ENCODE measurements at regions not wholly inside any gene's neighbourhood (a gene's known extent, or its start where the extent isn't known, plus 50 kb on each side); places are given as distances from the start of the nearest gene placed in this dataset.

DNA sequence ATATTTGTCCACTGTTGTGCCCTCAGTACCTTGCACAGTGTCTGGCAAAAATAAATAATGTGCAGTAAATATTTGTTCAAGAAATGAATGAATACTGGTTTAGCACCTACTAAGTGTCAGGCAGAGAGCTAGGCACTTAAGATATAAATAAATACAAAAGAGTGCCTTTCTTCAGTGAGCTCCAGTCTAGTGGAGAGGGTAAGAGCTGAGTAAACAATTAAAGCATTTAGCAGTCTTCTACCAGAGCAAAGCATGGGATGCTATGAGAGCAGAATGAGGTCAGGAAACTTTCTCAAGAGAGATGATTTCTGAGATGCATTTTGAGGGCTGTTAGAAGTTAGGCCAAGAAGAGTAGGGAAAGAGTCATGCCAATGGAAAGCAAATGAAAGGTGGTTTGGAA, 314.7 kb downstream of the DSC3 start:
- no peak for DNase-seq (ENCODE audit: low read depth in 1 of 2, low spot score in 1 of 2)
- TF ChIP-seq, protein P1, sequence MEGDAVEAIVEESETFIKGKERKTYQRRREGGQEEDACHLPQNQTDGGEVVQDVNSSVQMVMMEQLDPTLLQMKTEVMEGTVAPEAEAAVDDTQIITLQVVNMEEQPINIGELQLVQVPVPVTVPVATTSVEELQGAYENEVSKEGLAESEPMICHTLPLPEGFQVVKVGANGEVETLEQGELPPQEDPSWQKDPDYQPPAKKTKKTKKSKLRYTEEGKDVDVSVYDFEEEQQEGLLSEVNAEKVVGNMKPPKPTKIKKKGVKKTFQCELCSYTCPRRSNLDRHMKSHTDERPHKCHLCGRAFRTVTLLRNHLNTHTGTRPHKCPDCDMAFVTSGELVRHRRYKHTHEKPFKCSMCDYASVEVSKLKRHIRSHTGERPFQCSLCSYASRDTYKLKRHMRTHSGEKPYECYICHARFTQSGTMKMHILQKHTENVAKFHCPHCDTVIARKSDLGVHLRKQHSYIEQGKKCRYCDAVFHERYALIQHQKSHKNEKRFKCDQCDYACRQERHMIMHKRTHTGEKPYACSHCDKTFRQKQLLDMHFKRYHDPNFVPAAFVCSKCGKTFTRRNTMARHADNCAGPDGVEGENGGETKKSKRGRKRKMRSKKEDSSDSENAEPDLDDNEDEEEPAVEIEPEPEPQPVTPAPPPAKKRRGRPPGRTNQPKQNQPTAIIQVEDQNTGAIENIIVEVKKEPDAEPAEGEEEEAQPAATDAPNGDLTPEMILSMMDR (IDR thresholded peaks at IDR 0.05; ENCODE audit: insufficient read depth, low read length): no peak
- TF ChIP-seq GABPA (IDR thresholded peaks at IDR 0.05; ENCODE audit: low read depth) (no peak), SPI1 (IDR thresholded peaks at IDR 0.05; ENCODE audit: borderline replicate concordance, low read depth) (no peak), POLR2AphosphoS5 (IDR thresholded peaks at IDR 0.05; ENCODE audit: low read depth) (no peak)
- TF ChIP-seq, protein P2, sequence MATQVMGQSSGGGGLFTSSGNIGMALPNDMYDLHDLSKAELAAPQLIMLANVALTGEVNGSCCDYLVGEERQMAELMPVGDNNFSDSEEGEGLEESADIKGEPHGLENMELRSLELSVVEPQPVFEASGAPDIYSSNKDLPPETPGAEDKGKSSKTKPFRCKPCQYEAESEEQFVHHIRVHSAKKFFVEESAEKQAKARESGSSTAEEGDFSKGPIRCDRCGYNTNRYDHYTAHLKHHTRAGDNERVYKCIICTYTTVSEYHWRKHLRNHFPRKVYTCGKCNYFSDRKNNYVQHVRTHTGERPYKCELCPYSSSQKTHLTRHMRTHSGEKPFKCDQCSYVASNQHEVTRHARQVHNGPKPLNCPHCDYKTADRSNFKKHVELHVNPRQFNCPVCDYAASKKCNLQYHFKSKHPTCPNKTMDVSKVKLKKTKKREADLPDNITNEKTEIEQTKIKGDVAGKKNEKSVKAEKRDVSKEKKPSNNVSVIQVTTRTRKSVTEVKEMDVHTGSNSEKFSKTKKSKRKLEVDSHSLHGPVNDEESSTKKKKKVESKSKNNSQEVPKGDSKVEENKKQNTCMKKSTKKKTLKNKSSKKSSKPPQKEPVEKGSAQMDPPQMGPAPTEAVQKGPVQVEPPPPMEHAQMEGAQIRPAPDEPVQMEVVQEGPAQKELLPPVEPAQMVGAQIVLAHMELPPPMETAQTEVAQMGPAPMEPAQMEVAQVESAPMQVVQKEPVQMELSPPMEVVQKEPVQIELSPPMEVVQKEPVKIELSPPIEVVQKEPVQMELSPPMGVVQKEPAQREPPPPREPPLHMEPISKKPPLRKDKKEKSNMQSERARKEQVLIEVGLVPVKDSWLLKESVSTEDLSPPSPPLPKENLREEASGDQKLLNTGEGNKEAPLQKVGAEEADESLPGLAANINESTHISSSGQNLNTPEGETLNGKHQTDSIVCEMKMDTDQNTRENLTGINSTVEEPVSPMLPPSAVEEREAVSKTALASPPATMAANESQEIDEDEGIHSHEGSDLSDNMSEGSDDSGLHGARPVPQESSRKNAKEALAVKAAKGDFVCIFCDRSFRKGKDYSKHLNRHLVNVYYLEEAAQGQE (IDR thresholded peaks at IDR 0.05; ENCODE audit: insufficient replicate concordance, low read depth): no peak
- Histone ChIP-seq H3K4me3 (replicated peaks; ENCODE audit: insufficient read depth, low read length) (no peak overlapping the region), H3K27me3 (ENCODE audit: insufficient read depth, poor library complexity, severe bottlenecking) (no peaks in the 10 kb centered on the region), H3K27ac (replicated peaks) (no peak overlapping the region)

DNA sequence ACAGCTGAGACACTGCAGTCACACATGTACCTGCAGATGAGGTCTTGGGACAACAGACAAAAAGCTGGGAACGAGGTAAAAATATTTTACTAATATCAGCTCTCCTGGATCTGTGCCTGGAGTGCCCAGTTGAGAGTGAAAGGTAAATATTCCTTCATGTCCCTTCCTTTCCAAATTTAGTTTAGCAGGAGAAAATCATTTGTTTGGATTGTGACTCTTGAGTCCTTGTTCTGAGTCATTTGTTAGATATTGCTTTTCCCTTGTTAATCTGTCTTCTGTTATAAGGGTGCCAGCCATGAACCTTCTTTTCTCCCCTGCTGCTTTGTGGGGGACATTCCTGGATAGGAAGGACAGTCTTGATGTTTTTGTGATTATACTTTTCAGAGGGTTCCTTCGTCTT, 329.2 kb downstream of the DSC3 start:
- TF ChIP-seq GABPA (IDR thresholded peaks at IDR 0.05; ENCODE audit: low read depth): no peak
- no peak for TF ChIP-seq POLR2AphosphoS5 (IDR thresholded peaks at IDR 0.05; ENCODE audit: low read depth)
- TF ChIP-seq SPI1 (IDR thresholded peaks at IDR 0.05; ENCODE audit: borderline replicate concordance, low read depth): no peak
- TF ChIP-seq, protein P1 (IDR thresholded peaks at IDR 0.05; ENCODE audit: insufficient read depth, low read length): no peak
- TF ChIP-seq, protein P2 (IDR thresholded peaks at IDR 0.05; ENCODE audit: insufficient replicate concordance, low read depth): no peak
- Histone ChIP-seq H3K27me3 (ENCODE audit: insufficient read depth, poor library complexity, severe bottlenecking) (no peaks in the 10 kb centered on the region), H3K4me3 (replicated peaks; ENCODE audit: insufficient read depth, low read length) (no peak overlapping the region), H3K27ac (replicated peaks) (no peak overlapping the region)
- DNase-seq (ENCODE audit: low read depth in 1 of 2, low spot score in 1 of 2): no peak

DNA sequence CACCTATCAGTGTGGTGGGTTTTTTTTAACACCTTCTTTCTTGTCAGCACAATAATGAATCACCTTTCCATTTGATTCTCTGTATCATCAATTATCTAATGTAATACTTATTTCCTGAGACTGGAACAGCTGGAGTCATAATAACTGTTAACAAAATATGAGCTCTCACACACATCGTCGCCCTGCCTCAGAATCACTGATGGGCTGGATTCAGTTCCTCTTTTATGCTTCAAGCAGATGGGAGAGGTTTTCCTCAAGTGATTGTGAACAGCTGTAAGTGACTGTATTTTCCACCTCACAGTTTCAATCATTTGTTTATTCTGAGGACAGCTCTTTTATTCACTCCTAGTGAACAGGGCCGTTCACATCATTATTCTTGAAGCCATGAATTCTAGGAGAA, 330.2 kb downstream of the DSC3 start:
- Histone ChIP-seq H3K4me3 (replicated peaks; ENCODE audit: insufficient read depth, low read length) (no peak overlapping the region), H3K27ac (replicated peaks) (no peak overlapping the region), H3K27me3 (ENCODE audit: insufficient read depth, poor library complexity, severe bottlenecking) (no peaks in the 10 kb centered on the region)
- TF ChIP-seq SPI1 (IDR thresholded peaks at IDR 0.05; ENCODE audit: borderline replicate concordance, low read depth): peak; percentile 80
- TF ChIP-seq, protein P1 (IDR thresholded peaks at IDR 0.05; ENCODE audit: insufficient read depth, low read length): no peak
- DNase-seq (ENCODE audit: low read depth in 1 of 2, low spot score in 1 of 2): no peak

DNA sequence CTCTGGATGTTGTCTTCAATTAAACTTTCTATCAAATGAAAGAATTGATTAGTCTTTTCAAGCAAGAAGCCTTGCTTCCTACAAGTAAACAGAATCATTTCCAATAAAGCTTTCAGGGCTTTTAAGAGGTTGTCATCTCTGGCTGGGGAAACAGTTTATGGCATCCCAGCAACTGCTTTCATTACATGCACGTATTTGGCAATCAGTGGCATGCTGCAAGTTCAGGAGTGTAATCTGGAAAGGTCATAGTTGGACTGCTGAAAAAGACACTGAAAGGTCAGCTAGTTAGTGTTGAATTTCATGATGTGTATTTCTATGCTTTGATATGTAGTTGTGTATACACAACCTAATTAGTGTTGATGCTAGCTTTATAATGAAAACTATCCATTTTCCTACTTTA, 332.9 kb downstream of the DSC3 start:
- no peak for DNase-seq (ENCODE audit: low read depth in 1 of 2, low spot score in 1 of 2)
- no peak for TF ChIP-seq SPI1 (IDR thresholded peaks at IDR 0.05; ENCODE audit: borderline replicate concordance, low read depth)
- TF ChIP-seq, protein P1 (IDR thresholded peaks at IDR 0.05; ENCODE audit: insufficient read depth, low read length): no peak
- TF ChIP-seq GABPA (IDR thresholded peaks at IDR 0.05; ENCODE audit: low read depth): no peak
- no peak for TF ChIP-seq POLR2AphosphoS5 (IDR thresholded peaks at IDR 0.05; ENCODE audit: low read depth)
- TF ChIP-seq, protein P2 (IDR thresholded peaks at IDR 0.05; ENCODE audit: insufficient replicate concordance, low read depth): no peak

More for the DNA sequence above, 332.9 kb downstream of the DSC3 start:
- H3K27ac ChIP-seq (replicated peaks): no peak overlapping the region
- peaks cover 2% of the 10 kb centered on the region for H3K27me3 ChIP-seq (ENCODE audit: insufficient read depth, poor library complexity, severe bottlenecking)
- no peak overlapping the region for H3K4me3 ChIP-seq (replicated peaks; ENCODE audit: insufficient read depth, low read length)
